ENCODE measurements at regions not wholly inside any gene's neighbourhood (a gene's known extent, or its start where the extent isn't known, plus 50 kb on each side); places are given as distances from the start of the nearest gene placed in this dataset.

- no peak for DNase-seq
Observed at GRCh38 chr6:105901583-105901982, 184.6 kb upstream of the PRDM1 start.

GRCh38 chr6:105900125-105900937 lies 185.8 kb upstream of the PRDM1 start:
- DNase-seq, result peak; percentile 49

GRCh38 chr6:105898286-105898685 lies 187.8 kb upstream of the PRDM1 start:
- DNase-seq, result no peak

- DNase-seq, result no peak
Observed at GRCh38 chr6:105897131-105897530, 189.0 kb upstream of the PRDM1 start.

GRCh38 chr6:105896821-105897095 lies 189.4 kb upstream of the PRDM1 start:
- no peak for DNase-seq

- no peak for DNase-seq
Observed at GRCh38 chr6:105896052-105896820, 189.9 kb upstream of the PRDM1 start.

- DNase-seq, result peak; percentile 58
Observed at GRCh38 chr6:105894556-105894955, 191.6 kb upstream of the PRDM1 start.

GRCh38 chr6:105893741-105894140 lies 192.4 kb upstream of the PRDM1 start:
- DNase-seq, result no peak

GRCh38 chr6:105892577-105893262 lies 193.4 kb upstream of the PRDM1 start:
- DNase-seq, result peak; percentile 99

GRCh38 chr6:105890521-105891244 lies 195.5 kb upstream of the PRDM1 start:
- DNase-seq, result no peak

GRCh38 chr6:105889902-105890301 lies 196.2 kb upstream of the PRDM1 start:
- DNase-seq, result no peak

- DNase-seq, result no peak
Observed at GRCh38 chr6:105886814-105887544, 199.2 kb upstream of the PRDM1 start.

- peak; percentile 72 for DNase-seq
Observed at GRCh38 chr6:105886066-105886813, 199.9 kb upstream of the PRDM1 start.

- peak; percentile 25 for DNase-seq
Observed at GRCh38 chr6:105884426-105884825, 201.7 kb upstream of the PRDM1 start.

- DNase-seq, result peak; percentile 25
Observed at GRCh38 chr6:105884011-105884410, 202.1 kb upstream of the PRDM1 start.

- DNase-seq, result no peak
Observed at GRCh38 chr6:105882828-105883227, 203.3 kb upstream of the PRDM1 start.

GRCh38 chr6:105882121-105882803 lies 203.9 kb upstream of the PRDM1 start:
- DNase-seq, result no peak

GRCh38 chr6:105881608-105882007 lies 204.5 kb upstream of the PRDM1 start:
- DNase-seq, result peak; percentile 18

- DNase-seq, result peak; percentile 94
Observed at GRCh38 chr6:105880030-105880492, 206.1 kb upstream of the PRDM1 start.

- DNase-seq, result no peak
Observed at GRCh38 chr6:105879146-105879545, 207.0 kb upstream of the PRDM1 start.
